SK-N-SH treated with all-trans-retinoic acid at 6 μM for 48 hours (cell line): ENCODE measurements at regions not wholly inside any gene's neighbourhood (a gene's known extent, or its start where the extent isn't known, plus 50 kb on each side); places are given as distances from the start of the nearest gene placed in this dataset.

Experiments used
- ATAC-seq: fragments of 200-7000 bp; cut with Tn5 transposase; 3 replicates; pipeline ENCODE4 v1.9.1; 2020; ENCODE audit warnings: mild to moderate bottlenecking, moderate library complexity
- BACH2 ChIP-seq: fragments of 250-450 bp; sonication (Bioruptor Pico); IDR thresholded peaks from 2 replicates; pipeline ENCODE4 v1.9.0; 2021; ENCODE audit warnings: mild to moderate bottlenecking, borderline replicate concordance
- CSDC2 ChIP-seq: fragments of 250-450 bp; sonication (Bioruptor Pico); IDR thresholded peaks from 2 replicates; pipeline ENCODE4 v1.5.0; 2020; ENCODE audit warnings: mild to moderate bottlenecking, moderate library complexity
- ESRRG ChIP-seq: fragments of 250-450 bp; sonication (Bioruptor Pico); IDR thresholded peaks from 2 replicates; pipeline ENCODE4 v1.6.1; 2021; ENCODE audit warnings: mild to moderate bottlenecking
- GLIS3 ChIP-seq: fragments of 250-450 bp; sonication (Bioruptor Pico); IDR thresholded peaks from 2 replicates; pipeline ENCODE4 v1.5.0; 2020; ENCODE audit warnings: mild to moderate bottlenecking, moderate library complexity
- ISL1 ChIP-seq: fragments of 250-450 bp; sonication (Bioruptor Pico); IDR thresholded peaks from 2 replicates; pipeline ENCODE4 v2.1.2; 2022; ENCODE audit warnings: mild to moderate bottlenecking, moderate library complexity
- OSR1 ChIP-seq: fragments of 250-450 bp; sonication (Bioruptor Pico); IDR thresholded peaks from 2 replicates; pipeline ENCODE4 v1.8.0; 2022; ENCODE audit warnings: moderate library complexity, mild to moderate bottlenecking, inconsistent platforms
- PPARA ChIP-seq: fragments of 250-450 bp; sonication (Bioruptor Pico); IDR thresholded peaks from 2 replicates; pipeline ENCODE4 v1.5.0; 2020; ENCODE audit warnings: mild to moderate bottlenecking, borderline replicate concordance
- RARB ChIP-seq: fragments of 250-450 bp; sonication (Bioruptor Pico); IDR thresholded peaks from 2 replicates; pipeline ENCODE4 v1.8.0; 2021; ENCODE audit warnings: mild to moderate bottlenecking, moderate library complexity
- TCF4 ChIP-seq: fragments of 250-450 bp; sonication (Bioruptor Pico); IDR thresholded peaks from 2 replicates; pipeline ENCODE4 v1.8.0; 2021; ENCODE audit warnings: mild to moderate bottlenecking, moderate library complexity, borderline replicate concordance
- TOX ChIP-seq: fragments of 250-450 bp; sonication (Bioruptor Pico); IDR thresholded peaks from 2 replicates; pipeline ENCODE4 v1.8.0; 2021; ENCODE audit warnings: mild to moderate bottlenecking, moderate library complexity, borderline replicate concordance
- ZC3H10 ChIP-seq: fragments of 250-450 bp; sonication (Bioruptor Pico); IDR thresholded peaks from 2 replicates; pipeline ENCODE4 v1.5.1; 2021; ENCODE audit warnings: mild to moderate bottlenecking, moderate library complexity
- ZFP3 ChIP-seq: fragments of 250-450 bp; sonication (Bioruptor Pico); IDR thresholded peaks from 2 replicates; pipeline ENCODE4 v1.5.0; 2020; ENCODE audit warnings: mild to moderate bottlenecking, moderate library complexity
- ZFP30 ChIP-seq: fragments of 450-650 bp; formaldehyde crosslinking; IDR thresholded peaks from 2 replicates; pipeline ENCODE4 v1.5.0; 2022; ENCODE audit warnings: mild to moderate bottlenecking, moderate library complexity
- ZNF565 ChIP-seq: fragments of 450-650 bp; formaldehyde crosslinking; conservative IDR thresholded peaks from 2 replicates; pipeline ENCODE4 v1.5.0; 2020; ENCODE audit warnings: low read depth, mild to moderate bottlenecking, moderate library complexity
- ZNF70 ChIP-seq: fragments of 450-650 bp; formaldehyde crosslinking; IDR thresholded peaks from 2 replicates; pipeline ENCODE4 v1.5.0; 2020; ENCODE audit warnings: mild to moderate bottlenecking, moderate library complexity
- ZNF8 ChIP-seq: fragments of 450-650 bp; formaldehyde crosslinking; IDR thresholded peaks from 2 replicates; pipeline ENCODE4 v1.5.0; 2020; ENCODE audit warnings: mild to moderate bottlenecking, moderate library complexity
- TF ChIP-seq, protein P1 (sequence below): fragments of 250-450 bp; sonication (Bioruptor Pico); IDR thresholded peaks from 2 replicates; pipeline ENCODE4 v1.8.0; 2020; ENCODE audit warnings: mild to moderate bottlenecking, moderate library complexity, borderline replicate concordance
- TF ChIP-seq, protein P2 (sequence below): fragments of 250-450 bp; sonication (Bioruptor Pico); IDR thresholded peaks from 2 replicates; pipeline ENCODE4 v1.8.0; 2021; ENCODE audit warnings: low read depth, mild to moderate bottlenecking, moderate library complexity, borderline replicate concordance
- TF ChIP-seq, protein P3 (sequence below): fragments of 250-450 bp; sonication (Bioruptor Pico); IDR thresholded peaks from 2 replicates; pipeline ENCODE4 v1.5.1; 2020; ENCODE audit warnings: low read depth, mild to moderate bottlenecking, moderate library complexity
- TF ChIP-seq, protein P4 (sequence below): fragments of 250-450 bp; sonication (Bioruptor Pico); IDR thresholded peaks from 2 replicates; pipeline ENCODE4 v1.5.1; 2021; ENCODE audit warnings: mild to moderate bottlenecking, moderate library complexity
- TF ChIP-seq, protein P5 (sequence below): fragments of 250-450 bp; sonication (Bioruptor Pico); IDR thresholded peaks from 2 replicates; pipeline ENCODE4 v1.5.0; 2020; ENCODE audit warnings: mild to moderate bottlenecking, moderate library complexity

DNA sequence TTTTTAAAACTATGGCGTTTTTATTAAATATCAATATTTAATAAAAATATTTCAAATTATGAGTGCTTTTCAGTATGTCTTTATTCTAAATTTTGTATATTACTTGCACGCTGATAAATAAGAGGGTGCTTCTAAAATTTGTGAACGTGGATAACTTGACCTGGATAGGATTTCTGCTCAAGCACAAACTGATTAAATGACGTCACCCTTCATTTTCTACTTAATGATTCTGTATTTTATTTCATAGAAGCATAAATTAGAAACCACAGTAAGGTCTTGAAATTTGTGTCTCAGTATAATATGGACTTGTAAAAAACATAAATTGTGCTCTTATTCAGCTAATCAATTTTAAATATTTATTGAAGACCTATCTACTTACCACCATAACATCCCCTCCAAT lies 903.7 kb downstream of the ROBO2 start:
- ATAC-seq = no peak
- TF ChIP-seq BACH2 (CRISPR knock-in tag) = no peak
- TF ChIP-seq ZC3H10 = no peak
- no peak for TF ChIP-seq OSR1 (CRISPR knock-in tag)
- TF ChIP-seq, protein P1, sequence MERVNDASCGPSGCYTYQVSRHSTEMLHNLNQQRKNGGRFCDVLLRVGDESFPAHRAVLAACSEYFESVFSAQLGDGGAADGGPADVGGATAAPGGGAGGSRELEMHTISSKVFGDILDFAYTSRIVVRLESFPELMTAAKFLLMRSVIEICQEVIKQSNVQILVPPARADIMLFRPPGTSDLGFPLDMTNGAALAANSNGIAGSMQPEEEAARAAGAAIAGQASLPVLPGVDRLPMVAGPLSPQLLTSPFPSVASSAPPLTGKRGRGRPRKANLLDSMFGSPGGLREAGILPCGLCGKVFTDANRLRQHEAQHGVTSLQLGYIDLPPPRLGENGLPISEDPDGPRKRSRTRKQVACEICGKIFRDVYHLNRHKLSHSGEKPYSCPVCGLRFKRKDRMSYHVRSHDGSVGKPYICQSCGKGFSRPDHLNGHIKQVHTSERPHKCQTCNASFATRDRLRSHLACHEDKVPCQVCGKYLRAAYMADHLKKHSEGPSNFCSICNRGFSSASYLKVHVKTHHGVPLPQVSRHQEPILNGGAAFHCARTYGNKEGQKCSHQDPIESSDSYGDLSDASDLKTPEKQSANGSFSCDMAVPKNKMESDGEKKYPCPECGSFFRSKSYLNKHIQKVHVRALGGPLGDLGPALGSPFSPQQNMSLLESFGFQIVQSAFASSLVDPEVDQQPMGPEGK = no peak
- TF ChIP-seq ZNF565 (CRISPR knock-in tag) = no peak
- no peak for TF ChIP-seq ZFP3 (CRISPR knock-in tag)
- no peak for TF ChIP-seq ISL1 (CRISPR knock-in tag)
- no peak for TF ChIP-seq CSDC2
- no peak for TF ChIP-seq ESRRG
- no peak for TF ChIP-seq TOX (CRISPR knock-in tag)
- TF ChIP-seq, protein P2, sequence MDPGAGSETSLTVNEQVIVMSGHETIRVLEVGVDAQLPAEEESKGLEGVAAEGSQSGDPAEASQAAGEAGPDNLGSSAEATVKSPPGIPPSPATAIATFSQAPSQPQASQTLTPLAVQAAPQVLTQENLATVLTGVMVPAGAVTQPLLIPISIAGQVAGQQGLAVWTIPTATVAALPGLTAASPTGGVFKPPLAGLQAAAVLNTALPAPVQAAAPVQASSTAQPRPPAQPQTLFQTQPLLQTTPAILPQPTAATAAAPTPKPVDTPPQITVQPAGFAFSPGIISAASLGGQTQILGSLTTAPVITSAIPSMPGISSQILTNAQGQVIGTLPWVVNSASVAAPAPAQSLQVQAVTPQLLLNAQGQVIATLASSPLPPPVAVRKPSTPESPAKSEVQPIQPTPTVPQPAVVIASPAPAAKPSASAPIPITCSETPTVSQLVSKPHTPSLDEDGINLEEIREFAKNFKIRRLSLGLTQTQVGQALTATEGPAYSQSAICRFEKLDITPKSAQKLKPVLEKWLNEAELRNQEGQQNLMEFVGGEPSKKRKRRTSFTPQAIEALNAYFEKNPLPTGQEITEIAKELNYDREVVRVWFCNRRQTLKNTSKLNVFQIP (CRISPR knock-in tag) = no peak
- TF ChIP-seq, protein P3, sequence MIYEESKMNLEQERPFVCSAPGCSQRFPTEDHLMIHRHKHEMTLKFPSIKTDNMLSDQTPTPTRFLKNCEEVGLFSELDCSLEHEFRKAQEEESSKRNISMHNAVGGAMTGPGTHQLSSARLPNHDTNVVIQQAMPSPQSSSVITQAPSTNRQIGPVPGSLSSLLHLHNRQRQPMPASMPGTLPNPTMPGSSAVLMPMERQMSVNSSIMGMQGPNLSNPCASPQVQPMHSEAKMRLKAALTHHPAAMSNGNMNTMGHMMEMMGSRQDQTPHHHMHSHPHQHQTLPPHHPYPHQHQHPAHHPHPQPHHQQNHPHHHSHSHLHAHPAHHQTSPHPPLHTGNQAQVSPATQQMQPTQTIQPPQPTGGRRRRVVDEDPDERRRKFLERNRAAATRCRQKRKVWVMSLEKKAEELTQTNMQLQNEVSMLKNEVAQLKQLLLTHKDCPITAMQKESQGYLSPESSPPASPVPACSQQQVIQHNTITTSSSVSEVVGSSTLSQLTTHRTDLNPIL (CRISPR knock-in tag) = no peak
- no peak for TF ChIP-seq ZFP30
- TF ChIP-seq ZNF8 (CRISPR knock-in tag) = no peak
- TF ChIP-seq, protein P4, sequence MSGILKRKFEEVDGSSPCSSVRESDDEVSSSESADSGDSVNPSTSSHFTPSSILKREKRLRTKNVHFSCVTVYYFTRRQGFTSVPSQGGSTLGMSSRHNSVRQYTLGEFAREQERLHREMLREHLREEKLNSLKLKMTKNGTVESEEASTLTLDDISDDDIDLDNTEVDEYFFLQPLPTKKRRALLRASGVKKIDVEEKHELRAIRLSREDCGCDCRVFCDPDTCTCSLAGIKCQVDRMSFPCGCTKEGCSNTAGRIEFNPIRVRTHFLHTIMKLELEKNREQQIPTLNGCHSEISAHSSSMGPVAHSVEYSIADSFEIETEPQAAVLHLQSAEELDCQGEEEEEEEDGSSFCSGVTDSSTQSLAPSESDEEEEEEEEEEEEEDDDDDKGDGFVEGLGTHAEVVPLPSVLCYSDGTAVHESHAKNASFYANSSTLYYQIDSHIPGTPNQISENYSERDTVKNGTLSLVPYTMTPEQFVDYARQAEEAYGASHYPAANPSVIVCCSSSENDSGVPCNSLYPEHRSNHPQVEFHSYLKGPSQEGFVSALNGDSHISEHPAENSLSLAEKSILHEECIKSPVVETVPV = no peak
- TF ChIP-seq GLIS3 (CRISPR knock-in tag) = no peak
- TF ChIP-seq, all 23 proteins: peak for 0

DNA sequence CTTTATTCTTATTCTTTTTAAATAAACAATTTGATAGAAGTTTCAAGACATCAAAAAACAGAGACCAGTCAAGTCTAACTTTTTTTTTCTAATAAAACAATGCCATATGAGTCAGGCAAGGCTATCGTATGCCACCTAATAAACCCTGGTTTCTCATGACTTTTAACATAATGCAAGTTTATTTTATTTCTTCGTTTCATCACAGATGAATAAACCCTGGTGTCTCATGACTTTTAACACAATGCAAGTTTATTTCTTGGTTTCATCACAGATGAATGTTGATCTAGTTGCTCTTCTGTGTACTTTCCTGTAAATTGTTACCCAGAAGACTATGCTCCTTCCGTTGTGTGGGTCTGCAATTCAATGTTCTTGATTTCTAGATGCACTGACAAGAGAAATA lies 905.4 kb downstream of the ROBO2 start:
- TF ChIP-seq ZNF565 (CRISPR knock-in tag) = no peak
- TF ChIP-seq ZC3H10 = no peak
- TF ChIP-seq, protein P1 = no peak
- no peak for TF ChIP-seq ZFP30
- TF ChIP-seq ZNF8 (CRISPR knock-in tag) = no peak
- no peak for TF ChIP-seq ZNF70 (CRISPR knock-in tag)
- no peak for ATAC-seq

DNA sequence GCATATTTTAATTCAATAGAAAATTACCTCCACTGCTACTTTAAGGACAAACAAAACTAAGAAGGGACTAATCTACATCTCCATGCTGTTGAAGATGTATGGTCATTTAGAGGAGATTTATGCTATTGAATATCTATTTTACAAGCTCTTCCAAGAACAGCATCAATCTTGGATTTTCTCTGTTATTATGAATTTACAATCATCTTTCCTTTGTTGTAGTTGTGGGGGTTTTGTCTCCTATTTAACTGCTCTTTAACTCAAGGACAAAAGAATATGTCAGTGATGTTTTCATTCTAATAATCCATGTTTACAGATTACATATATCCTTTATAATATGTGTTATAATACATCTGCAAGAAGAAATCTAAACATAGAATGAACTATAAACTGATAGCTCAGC lies 907.8 kb downstream of the ROBO2 start:
- no peak for ATAC-seq
- TF ChIP-seq PPARA (CRISPR knock-in tag) (no peak), ZNF565 (CRISPR knock-in tag) (no peak), CSDC2 (no peak), BACH2 (CRISPR knock-in tag) (no peak), RARB (no peak), TOX (CRISPR knock-in tag) (no peak), ZNF70 (CRISPR knock-in tag) (no peak), TCF4 (CRISPR knock-in tag) (no peak), GLIS3 (CRISPR knock-in tag) (no peak), ZC3H10 (no peak), OSR1 (CRISPR knock-in tag) (no peak)
- TF ChIP-seq, protein P4 = no peak
- TF ChIP-seq, protein P1 = no peak
- TF ChIP-seq, protein P2 (CRISPR knock-in tag) = no peak
- TF ChIP-seq, protein P5, sequence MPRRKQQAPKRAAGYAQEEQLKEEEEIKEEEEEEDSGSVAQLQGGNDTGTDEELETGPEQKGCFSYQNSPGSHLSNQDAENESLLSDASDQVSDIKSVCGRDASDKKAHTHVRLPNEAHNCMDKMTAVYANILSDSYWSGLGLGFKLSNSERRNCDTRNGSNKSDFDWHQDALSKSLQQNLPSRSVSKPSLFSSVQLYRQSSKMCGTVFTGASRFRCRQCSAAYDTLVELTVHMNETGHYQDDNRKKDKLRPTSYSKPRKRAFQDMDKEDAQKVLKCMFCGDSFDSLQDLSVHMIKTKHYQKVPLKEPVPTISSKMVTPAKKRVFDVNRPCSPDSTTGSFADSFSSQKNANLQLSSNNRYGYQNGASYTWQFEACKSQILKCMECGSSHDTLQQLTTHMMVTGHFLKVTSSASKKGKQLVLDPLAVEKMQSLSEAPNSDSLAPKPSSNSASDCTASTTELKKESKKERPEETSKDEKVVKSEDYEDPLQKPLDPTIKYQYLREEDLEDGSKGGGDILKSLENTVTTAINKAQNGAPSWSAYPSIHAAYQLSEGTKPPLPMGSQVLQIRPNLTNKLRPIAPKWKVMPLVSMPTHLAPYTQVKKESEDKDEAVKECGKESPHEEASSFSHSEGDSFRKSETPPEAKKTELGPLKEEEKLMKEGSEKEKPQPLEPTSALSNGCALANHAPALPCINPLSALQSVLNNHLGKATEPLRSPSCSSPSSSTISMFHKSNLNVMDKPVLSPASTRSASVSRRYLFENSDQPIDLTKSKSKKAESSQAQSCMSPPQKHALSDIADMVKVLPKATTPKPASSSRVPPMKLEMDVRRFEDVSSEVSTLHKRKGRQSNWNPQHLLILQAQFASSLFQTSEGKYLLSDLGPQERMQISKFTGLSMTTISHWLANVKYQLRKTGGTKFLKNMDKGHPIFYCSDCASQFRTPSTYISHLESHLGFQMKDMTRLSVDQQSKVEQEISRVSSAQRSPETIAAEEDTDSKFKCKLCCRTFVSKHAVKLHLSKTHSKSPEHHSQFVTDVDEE (CRISPR knock-in tag) = no peak
